ENCODE measurements at regions not wholly inside any gene's neighbourhood (a gene's known extent, or its start where the extent isn't known, plus 50 kb on each side); places are given as distances from the start of the nearest gene placed in this dataset.
"Not testable (repeated sequence)": the region's sequence is repeated elsewhere in the genome, so short reads cannot be mapped to it uniquely, and the experiment has no call there.

DNA sequence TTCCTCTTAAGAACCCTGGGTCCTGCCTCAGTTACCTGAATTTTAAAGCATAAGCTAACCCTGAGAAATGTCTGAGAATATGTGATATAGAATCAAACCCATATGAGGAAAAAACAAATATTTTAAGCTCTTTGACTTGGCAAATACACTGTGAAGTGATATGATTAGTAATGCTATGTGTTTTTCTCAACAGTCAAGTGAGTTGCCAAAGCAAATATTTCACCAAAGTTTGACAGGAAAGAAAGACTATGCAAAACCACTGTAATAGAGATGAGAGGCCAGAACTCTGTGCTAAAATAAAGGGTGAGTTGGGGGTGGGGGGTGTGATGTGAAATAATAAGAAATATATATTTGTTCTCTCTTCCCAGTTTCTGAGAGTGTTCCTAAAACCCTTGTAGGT, 613.5 kb upstream of the CCDC179 start:
- ATAC-seq: no peak
- Histone ChIP-seq H3K4me1 (ENCODE audit: low read depth) (no peaks in the 10 kb centered on the region), H3K9me3 (no peaks in the 10 kb centered on the region), H3K36me3 (ENCODE audit: low read depth) (no peaks in the 10 kb centered on the region), H3K4me3 (no peak overlapping the region)
- TF ChIP-seq CTCF (IDR thresholded peaks at IDR 0.05): no peak
- intact Hi-C loops (cut with DNase I, micrococcal nuclease): no loop called here
- no peak for DNase-seq

GRCh38 chr11:23480736-23481135, 620.5 kb upstream of the CCDC179 start:
- intact Hi-C loops (cut with DNase I, micrococcal nuclease): no loop called here
- H3K4me1 ChIP-seq (ENCODE audit: low read depth): no peaks in the 10 kb centered on the region
- TF ChIP-seq CTCF (IDR thresholded peaks at IDR 0.05): no peak
- H3K4me3 ChIP-seq: no peak overlapping the region
- DNase-seq (no peak), ATAC-seq (no peak)
- H3K36me3 ChIP-seq (ENCODE audit: low read depth): no peaks in the 10 kb centered on the region
- no peaks in the 10 kb centered on the region for H3K9me3 ChIP-seq

GRCh38 chr11:23484146-23484545, 623.9 kb upstream of the CCDC179 start:
- H3K4me1 ChIP-seq (ENCODE audit: low read depth); H3K9me3 ChIP-seq; DNase-seq; H3K4me3 ChIP-seq; intact Hi-C loops (cut with DNase I, micrococcal nuclease); H3K36me3 ChIP-seq (ENCODE audit: low read depth); ATAC-seq: not testable (repeated sequence)

DNA sequence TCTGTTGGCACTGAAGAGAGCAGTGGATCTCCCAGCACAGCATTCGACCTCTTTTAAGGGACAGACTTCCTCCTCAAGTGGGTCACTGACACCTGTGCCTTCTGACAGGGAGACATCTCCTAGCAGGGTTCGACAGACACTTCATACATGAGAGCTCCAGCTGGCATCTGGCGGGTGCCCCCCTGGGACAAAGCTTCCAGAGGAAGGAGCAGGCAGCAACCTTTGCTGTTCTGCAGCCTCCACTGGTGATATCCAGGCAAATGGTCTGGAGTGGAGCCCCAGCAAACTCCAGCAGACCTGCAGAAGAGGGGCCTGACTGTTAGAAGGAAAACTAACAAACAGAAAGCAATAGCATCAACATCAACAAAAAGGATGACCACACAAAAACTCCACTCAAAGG, 624.3 kb upstream of the CCDC179 start:
- ATAC-seq; intact Hi-C loops (cut with DNase I, micrococcal nuclease); H3K36me3 ChIP-seq (ENCODE audit: low read depth); DNase-seq; H3K4me3 ChIP-seq; H3K4me1 ChIP-seq (ENCODE audit: low read depth); H3K9me3 ChIP-seq: not testable (repeated sequence)

GRCh38 chr11:23490557-23491235, 630.4 kb upstream of the CCDC179 start:
- TF ChIP-seq CTCF (IDR thresholded peaks at IDR 0.05): no peak
- Histone ChIP-seq H3K9me3 (no peaks in the 10 kb centered on the region), H3K4me1 (ENCODE audit: low read depth) (no peaks in the 10 kb centered on the region), H3K4me3 (no peak overlapping the region), H3K36me3 (ENCODE audit: low read depth) (no peaks in the 10 kb centered on the region)
- intact Hi-C loops (cut with DNase I, micrococcal nuclease): no loop called here
- ATAC-seq (no peak), DNase-seq (no peak)

DNA sequence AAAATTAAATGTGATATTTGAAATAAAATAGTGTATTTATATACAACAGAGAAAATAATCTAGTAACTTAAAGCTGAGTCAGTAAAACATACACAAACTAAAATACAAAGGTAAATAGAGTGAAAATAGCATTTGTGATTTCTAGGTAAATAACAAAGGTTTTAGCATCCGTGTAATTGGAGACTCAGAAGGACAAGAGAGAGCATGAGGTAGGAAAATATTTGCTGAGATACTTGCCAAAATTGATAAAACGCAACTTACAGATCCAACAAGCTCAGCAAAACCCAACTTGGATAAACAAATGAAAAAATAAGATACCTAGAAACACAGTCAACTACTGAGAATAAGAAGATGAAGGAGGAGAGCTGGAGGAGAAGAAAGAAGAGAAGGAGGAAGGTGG, 634.7 kb upstream of the CCDC179 start:
- no peak for DNase-seq
- Histone ChIP-seq H3K4me1 (ENCODE audit: low read depth) (no peaks in the 10 kb centered on the region), H3K36me3 (ENCODE audit: low read depth) (no peaks in the 10 kb centered on the region), H3K9me3 (no peaks in the 10 kb centered on the region), H3K4me3 (no peak overlapping the region)
- intact Hi-C loops (cut with DNase I, micrococcal nuclease): no loop called here
- TF ChIP-seq CTCF (IDR thresholded peaks at IDR 0.05): no peak
- no peak for ATAC-seq

- no peak for TF ChIP-seq CTCF (IDR thresholded peaks at IDR 0.05)
- Histone ChIP-seq H3K9me3 (no peaks in the 10 kb centered on the region), H3K4me3 (no peak overlapping the region), H3K4me1 (ENCODE audit: low read depth) (no peaks in the 10 kb centered on the region), H3K36me3 (ENCODE audit: low read depth) (no peaks in the 10 kb centered on the region)
- DNase-seq: no peak
- no peak for ATAC-seq
- intact Hi-C loops (cut with DNase I, micrococcal nuclease): no loop called here
Measured at GRCh38 chr11:23496340-23496739, 636.1 kb upstream of the CCDC179 start.
